Mammary epithelial cell (primary cell): ENCODE measurements at regions not wholly inside any gene's neighbourhood (a gene's known extent, or its start where the extent isn't known, plus 50 kb on each side); places are given as distances from the start of the nearest gene placed in this dataset.

ENCODE experiments used
- EZH2 ChIP-seq: IDR thresholded peaks from 2 replicates; pipeline ENCODE4 v1.6.1; 2012; ENCODE audit warnings: low read length, inconsistent platforms, borderline replicate concordance
- TF ChIP-seq, protein P1 (sequence below), 2 donors: IDR thresholded peaks in 1 of 2; conservative IDR thresholded peaks in 1 of 2; 2 replicates each; pipeline ENCODE4 v1.5.1; 2011 to 2012; ENCODE audit warnings: inconsistent platforms in 2 of 2, low read length in 2 of 2, mild to moderate bottlenecking in 2 of 2, control low read depth in 1 of 2, low read depth in 1 of 2; ENCODE audit not compliant: insufficient read depth in 1 of 2; ENCODE audit errors: extremely low read depth in 1 of 2

DNA sequence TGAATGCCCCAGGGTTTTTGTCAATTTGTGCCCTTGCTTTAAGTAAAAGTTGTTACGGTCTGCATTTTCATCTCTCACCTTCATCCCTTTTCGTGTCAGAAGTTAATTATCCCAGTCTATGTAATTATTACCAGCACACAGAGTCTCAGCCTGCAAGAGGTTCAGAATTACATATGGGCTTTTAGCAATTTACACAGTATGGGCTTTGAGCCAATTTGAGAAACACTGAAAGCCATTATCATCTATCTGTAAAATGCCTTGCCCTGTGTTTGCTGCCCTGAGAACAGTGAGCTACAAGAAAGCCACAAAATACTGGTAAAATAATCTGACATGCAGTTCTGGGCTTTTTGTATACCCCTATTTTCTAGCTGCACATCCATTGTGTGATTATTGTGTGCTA lies 125.6 kb upstream of the STEAP4 start:
- TF ChIP-seq, protein P1, sequence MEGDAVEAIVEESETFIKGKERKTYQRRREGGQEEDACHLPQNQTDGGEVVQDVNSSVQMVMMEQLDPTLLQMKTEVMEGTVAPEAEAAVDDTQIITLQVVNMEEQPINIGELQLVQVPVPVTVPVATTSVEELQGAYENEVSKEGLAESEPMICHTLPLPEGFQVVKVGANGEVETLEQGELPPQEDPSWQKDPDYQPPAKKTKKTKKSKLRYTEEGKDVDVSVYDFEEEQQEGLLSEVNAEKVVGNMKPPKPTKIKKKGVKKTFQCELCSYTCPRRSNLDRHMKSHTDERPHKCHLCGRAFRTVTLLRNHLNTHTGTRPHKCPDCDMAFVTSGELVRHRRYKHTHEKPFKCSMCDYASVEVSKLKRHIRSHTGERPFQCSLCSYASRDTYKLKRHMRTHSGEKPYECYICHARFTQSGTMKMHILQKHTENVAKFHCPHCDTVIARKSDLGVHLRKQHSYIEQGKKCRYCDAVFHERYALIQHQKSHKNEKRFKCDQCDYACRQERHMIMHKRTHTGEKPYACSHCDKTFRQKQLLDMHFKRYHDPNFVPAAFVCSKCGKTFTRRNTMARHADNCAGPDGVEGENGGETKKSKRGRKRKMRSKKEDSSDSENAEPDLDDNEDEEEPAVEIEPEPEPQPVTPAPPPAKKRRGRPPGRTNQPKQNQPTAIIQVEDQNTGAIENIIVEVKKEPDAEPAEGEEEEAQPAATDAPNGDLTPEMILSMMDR (conservative IDR thresholded peaks at IDR 0.05 in 1 of 2, IDR thresholded peaks at IDR 0.05 in 1 of 2; ENCODE audit: extremely low read depth in 1 of 2, insufficient read depth in 1 of 2, low read depth in 1 of 2, low read length in 2 of 2), result no peak
- no peak for TF ChIP-seq EZH2
